ENCODE measurements at regions not wholly inside any gene's neighbourhood (a gene's known extent, or its start where the extent isn't known, plus 50 kb on each side); places are given as distances from the start of the nearest gene placed in this dataset.

DNA sequence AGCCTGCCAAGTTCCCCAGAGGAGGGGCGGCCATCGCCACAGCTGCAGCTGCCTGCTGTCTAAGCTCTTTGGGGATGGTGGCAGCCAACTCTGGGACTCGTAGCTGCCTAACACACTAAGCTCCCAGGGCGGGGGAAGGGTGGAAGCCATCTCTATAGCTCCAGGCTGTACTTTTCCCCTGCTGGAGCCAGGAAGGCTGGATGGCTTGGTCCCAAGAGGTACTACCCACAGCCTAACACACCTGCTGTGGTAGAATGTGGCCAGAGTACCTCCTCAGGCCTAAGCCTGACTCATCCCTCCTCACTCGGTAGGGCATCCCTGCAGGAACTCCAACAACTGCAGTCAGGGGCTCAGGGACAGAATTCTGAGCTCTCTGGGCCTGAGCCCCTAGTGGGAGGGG is 151.7 kb upstream of the TAC1 start:
- no peak overlapping the region for H3K27ac ChIP-seq (ENCODE audit: low read length)
- no peak overlapping the region for H3K4me3 ChIP-seq (ENCODE audit: low read length)
- H3K27me3 ChIP-seq (ENCODE audit: control insufficient read depth, insufficient read depth, low read length) = no peaks in the 10 kb centered on the region
- DNase-seq = no peak
- H3K36me3 ChIP-seq (ENCODE audit: control insufficient read depth, insufficient read depth, low read length) = no peaks in the 10 kb centered on the region
- no peaks in the 10 kb centered on the region for H3K4me1 ChIP-seq (ENCODE audit: control insufficient read depth, insufficient read depth, low read length)
- H3K9me3 ChIP-seq (ENCODE audit: control insufficient read depth, low read depth, low read length) = peaks cover 5% of the 10 kb centered on the region
- WGBS (ENCODE audit: insufficient coverage, low lambda C conversion rate) = no CpG with 5 or more reads among the region's 5 CpGs

DNA sequence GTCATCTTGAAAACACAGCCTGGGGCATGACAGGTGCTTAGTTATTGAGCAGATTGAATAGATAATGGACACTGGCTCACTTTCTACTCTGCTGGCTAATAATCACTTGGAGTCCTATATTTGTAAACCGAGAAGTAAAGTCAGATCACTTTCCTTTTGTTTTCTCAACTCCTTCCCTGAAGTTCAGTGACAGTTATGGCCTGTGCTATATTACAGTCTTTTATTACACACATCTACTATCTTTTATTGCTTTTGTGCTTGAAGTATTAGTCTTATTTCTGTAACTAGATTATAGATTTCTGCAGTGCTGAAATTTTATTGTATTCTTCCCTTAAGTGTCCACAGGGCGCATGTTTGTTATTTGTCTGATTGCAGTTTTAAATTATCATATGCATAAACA is 136.4 kb upstream of the TAC1 start:
- Histone ChIP-seq H3K4me3 (ENCODE audit: low read length) (no peak overlapping the region), H3K4me1 (ENCODE audit: control insufficient read depth, insufficient read depth, low read length) (no peaks in the 10 kb centered on the region), H3K27ac (ENCODE audit: low read length) (no peak overlapping the region), H3K36me3 (ENCODE audit: control insufficient read depth, insufficient read depth, low read length) (no peaks in the 10 kb centered on the region), H3K27me3 (ENCODE audit: control insufficient read depth, insufficient read depth, low read length) (no peaks in the 10 kb centered on the region), H3K9me3 (ENCODE audit: control insufficient read depth, low read depth, low read length) (no peaks in the 10 kb centered on the region)
- 72% methylated on average over 2 of the region's 2 CpGs for WGBS (ENCODE audit: insufficient coverage, low lambda C conversion rate)
- DNase-seq = no peak

DNA sequence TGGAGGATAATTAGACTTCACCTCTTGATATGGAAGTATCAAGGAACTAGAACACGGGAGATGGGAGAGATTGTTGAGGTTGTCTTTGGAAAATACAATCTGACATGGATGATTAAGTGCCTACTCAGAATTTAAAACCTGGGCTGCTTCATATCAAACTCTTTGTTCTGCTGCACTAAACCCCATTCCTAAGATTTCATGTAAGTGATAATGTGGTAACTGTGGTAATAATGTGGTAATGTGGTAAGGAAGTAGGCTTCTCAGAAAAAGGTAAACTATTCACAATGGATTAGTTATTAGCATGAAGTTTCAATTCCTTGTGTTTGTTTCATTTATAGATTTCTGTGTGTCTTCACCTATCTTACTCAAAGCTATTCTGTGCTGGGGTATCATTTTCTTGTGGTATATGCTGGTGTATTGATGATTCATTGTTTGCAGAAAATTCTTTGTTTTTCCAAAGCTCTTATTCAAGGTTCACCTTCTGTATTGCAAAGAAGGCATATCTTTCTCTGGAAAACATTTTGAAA is 129.9 kb upstream of the TAC1 start:
- Histone ChIP-seq H3K27me3 (ENCODE audit: control insufficient read depth, insufficient read depth, low read length) (no peaks in the 10 kb centered on the region), H3K27ac (ENCODE audit: low read length) (no peak overlapping the region), H3K4me3 (ENCODE audit: low read length) (no peak overlapping the region), H3K9me3 (ENCODE audit: control insufficient read depth, low read depth, low read length) (no peaks in the 10 kb centered on the region), H3K4me1 (ENCODE audit: control insufficient read depth, insufficient read depth, low read length) (no peaks in the 10 kb centered on the region), H3K36me3 (ENCODE audit: control insufficient read depth, insufficient read depth, low read length) (no peaks in the 10 kb centered on the region)
- whole genome bisulfite sequencing (ENCODE audit: insufficient coverage, low lambda C conversion rate) = 100% methylated on average over 1 of the region's 1 CpG
- no peak for DNase-seq

DNA sequence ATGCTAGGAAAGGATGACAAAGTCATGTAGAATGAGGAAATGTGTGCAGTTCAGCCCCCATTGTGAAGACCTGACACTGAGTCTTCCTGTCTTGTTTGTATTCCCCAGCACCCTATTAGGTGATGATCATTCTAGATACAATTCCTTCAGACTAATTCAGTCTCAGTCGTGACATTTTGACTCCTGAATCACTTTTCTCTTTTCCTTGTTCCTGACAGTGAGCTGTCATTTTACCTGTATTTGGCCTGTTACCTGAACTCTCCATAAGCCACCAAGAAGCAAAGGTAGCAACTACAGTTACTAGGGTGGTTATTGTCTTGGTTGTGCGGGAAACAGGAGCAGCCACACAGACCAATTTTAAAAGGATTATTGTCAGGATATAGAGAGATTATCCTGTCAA is 111.4 kb upstream of the TAC1 start:
- no peaks in the 10 kb centered on the region for H3K27me3 ChIP-seq (ENCODE audit: control insufficient read depth, insufficient read depth, low read length)
- no CpG with 5 or more reads among the region's 2 CpGs for WGBS (ENCODE audit: insufficient coverage, low lambda C conversion rate)

DNA sequence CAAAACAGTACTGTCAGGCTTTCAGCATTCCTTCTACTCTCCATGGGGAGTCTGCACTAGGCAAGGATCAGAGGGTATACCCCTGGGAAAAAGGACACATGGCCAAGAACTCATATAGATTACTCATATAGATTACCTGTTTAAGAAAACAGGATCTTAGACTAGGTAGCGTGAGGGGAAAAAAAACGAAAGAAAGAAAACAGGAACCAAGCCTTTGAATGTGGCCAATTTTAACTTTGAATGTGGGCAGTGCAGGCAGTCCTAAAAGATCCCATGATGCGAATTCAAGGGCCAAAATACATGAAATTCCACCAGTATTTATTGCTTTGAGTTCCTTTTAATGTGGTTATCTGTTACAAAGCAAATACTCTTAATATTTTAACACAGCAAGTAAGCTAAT is 108.6 kb upstream of the TAC1 start:
- H3K4me3 ChIP-seq (ENCODE audit: low read length) = no peak overlapping the region
- H3K9me3 ChIP-seq (ENCODE audit: control insufficient read depth, low read depth, low read length) = no peaks in the 10 kb centered on the region
- no peaks in the 10 kb centered on the region for H3K4me1 ChIP-seq (ENCODE audit: control insufficient read depth, insufficient read depth, low read length)
- no peak for DNase-seq
- H3K36me3 ChIP-seq (ENCODE audit: control insufficient read depth, insufficient read depth, low read length) = no peaks in the 10 kb centered on the region
- H3K27ac ChIP-seq (ENCODE audit: low read length) = no peak overlapping the region
- no peaks in the 10 kb centered on the region for H3K27me3 ChIP-seq (ENCODE audit: control insufficient read depth, insufficient read depth, low read length)
- 81% methylated on average over 3 of the region's 3 CpGs for WGBS (ENCODE audit: insufficient coverage, low lambda C conversion rate)

More for the DNA sequence above, 111.4 kb upstream of the TAC1 start:
- Histone ChIP-seq H3K27ac (ENCODE audit: low read length) (no peak overlapping the region), H3K4me1 (ENCODE audit: control insufficient read depth, insufficient read depth, low read length) (no peaks in the 10 kb centered on the region), H3K36me3 (ENCODE audit: control insufficient read depth, insufficient read depth, low read length) (no peaks in the 10 kb centered on the region), H3K4me3 (ENCODE audit: low read length) (no peak overlapping the region), H3K9me3 (ENCODE audit: control insufficient read depth, low read depth, low read length) (no peaks in the 10 kb centered on the region)
- no peak for DNase-seq

DNA sequence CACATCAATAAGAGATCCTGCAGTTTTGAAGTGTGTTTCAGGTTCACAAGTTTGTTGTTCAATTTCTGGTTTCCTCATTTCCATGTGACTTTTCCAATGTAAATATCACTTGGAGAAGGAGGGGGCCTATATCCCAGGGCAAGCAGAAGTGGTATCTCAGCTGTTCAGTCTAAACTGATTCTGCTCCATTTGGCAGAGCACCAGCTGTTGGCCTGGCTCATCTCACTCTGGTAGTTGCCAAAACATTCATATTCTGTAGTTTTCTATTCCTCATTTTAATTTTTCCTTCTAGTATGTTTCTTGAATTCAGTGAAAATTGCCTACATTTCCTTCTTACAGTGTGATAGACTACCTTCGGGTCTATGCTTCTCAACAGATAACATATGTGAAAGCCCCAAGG is 101.8 kb upstream of the TAC1 start:
- Histone ChIP-seq H3K27me3 (ENCODE audit: control insufficient read depth, insufficient read depth, low read length) (no peaks in the 10 kb centered on the region), H3K36me3 (ENCODE audit: control insufficient read depth, insufficient read depth, low read length) (no peaks in the 10 kb centered on the region), H3K4me3 (ENCODE audit: low read length) (no peak overlapping the region), H3K27ac (ENCODE audit: low read length) (no peak overlapping the region), H3K9me3 (ENCODE audit: control insufficient read depth, low read depth, low read length) (no peaks in the 10 kb centered on the region), H3K4me1 (ENCODE audit: control insufficient read depth, insufficient read depth, low read length) (no peaks in the 10 kb centered on the region)
- DNase-seq = no peak
- WGBS (ENCODE audit: insufficient coverage, low lambda C conversion rate) = no CpG with 5 or more reads among the region's 1 CpG

DNA sequence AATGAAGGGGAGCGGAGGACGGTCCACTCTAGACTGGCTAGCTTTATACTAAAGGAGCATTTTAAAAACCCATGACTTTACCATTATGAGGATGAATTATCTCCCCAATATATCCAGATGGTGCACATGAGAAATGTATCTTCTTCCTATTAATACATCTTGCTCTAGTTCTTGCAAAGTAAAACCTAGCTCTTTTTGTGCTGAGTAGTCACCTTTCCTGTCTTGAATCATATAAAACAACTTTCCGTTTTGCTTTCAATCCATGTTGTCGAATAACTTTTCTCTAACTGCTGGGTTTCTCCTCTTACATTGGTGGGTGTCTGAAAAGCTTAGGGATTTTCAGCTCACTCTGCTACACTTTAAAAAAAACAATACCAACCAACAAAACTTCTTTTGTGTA is 96.3 kb upstream of the TAC1 start:
- no peak overlapping the region for H3K4me3 ChIP-seq (ENCODE audit: low read length)
- no peaks in the 10 kb centered on the region for H3K36me3 ChIP-seq (ENCODE audit: control insufficient read depth, insufficient read depth, low read length)
- no peaks in the 10 kb centered on the region for H3K27me3 ChIP-seq (ENCODE audit: control insufficient read depth, insufficient read depth, low read length)
- WGBS (ENCODE audit: insufficient coverage, low lambda C conversion rate) = 77% methylated on average over 2 of the region's 4 CpGs
- DNase-seq = no peak
- no peaks in the 10 kb centered on the region for H3K4me1 ChIP-seq (ENCODE audit: control insufficient read depth, insufficient read depth, low read length)
- H3K27ac ChIP-seq (ENCODE audit: low read length) = no peak overlapping the region
- no peaks in the 10 kb centered on the region for H3K9me3 ChIP-seq (ENCODE audit: control insufficient read depth, low read depth, low read length)

DNA sequence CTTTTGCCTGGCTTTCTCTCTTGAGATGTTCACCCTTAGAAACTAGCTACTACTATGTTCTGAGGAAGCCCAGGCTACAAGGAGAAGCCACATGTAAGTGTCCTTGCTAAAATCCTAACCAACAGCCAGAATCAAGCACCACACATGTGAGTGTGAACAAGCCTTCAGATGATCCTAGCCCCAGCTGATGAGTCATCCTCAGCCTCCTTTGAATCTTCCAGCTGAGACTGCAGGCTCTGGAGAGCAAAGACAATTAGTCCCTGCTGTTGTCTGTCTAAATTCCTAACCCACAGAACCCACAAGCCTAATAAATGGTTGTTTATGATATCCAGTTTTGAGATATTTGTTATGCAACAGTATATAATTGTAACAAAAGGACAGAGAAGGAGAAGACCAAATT is 92.8 kb upstream of the TAC1 start:
- Histone ChIP-seq H3K27me3 (ENCODE audit: control insufficient read depth, insufficient read depth, low read length) (no peaks in the 10 kb centered on the region), H3K9me3 (ENCODE audit: control insufficient read depth, low read depth, low read length) (no peaks in the 10 kb centered on the region), H3K4me1 (ENCODE audit: control insufficient read depth, insufficient read depth, low read length) (no peaks in the 10 kb centered on the region), H3K27ac (ENCODE audit: low read length) (no peak overlapping the region), H3K36me3 (ENCODE audit: control insufficient read depth, insufficient read depth, low read length) (no peaks in the 10 kb centered on the region), H3K4me3 (ENCODE audit: low read length) (no peak overlapping the region)
- no peak for DNase-seq

DNA sequence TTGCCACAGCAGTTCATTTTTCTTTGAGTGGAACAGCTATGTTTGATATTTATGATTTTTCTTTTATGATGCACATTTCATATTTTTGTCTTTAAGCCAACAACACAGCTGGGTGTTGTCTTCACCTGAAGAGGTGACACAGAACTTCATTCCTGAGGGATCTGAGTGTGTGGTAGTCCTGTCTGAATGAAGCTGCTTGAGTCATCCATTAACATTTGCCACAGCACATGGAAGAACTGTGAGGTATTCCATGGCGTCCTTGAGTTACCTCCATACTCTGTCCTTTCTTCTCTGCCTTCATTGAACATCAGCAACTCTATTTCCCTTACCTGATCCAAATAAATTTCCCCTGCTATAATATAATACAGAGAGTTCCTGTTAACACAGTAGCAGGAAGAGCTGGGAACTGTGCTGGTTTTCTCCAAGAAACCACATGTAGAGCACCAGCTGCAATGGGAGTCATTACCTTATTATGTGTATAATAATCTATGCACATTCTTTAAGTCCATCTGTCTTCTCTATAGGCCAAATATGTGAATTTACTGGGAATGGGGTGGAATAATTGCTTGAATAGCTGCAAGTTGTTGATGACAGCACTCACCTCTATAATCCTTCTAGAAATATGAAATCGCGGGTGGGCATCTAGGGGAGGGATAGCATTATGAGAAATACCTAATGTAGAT is 72.4 kb upstream of the TAC1 start:
- Histone ChIP-seq H3K4me1 (ENCODE audit: control insufficient read depth, insufficient read depth, low read length) (no peaks in the 10 kb centered on the region), H3K27me3 (ENCODE audit: control insufficient read depth, insufficient read depth, low read length) (no peaks in the 10 kb centered on the region), H3K36me3 (ENCODE audit: control insufficient read depth, insufficient read depth, low read length) (no peaks in the 10 kb centered on the region), H3K4me3 (ENCODE audit: low read length) (no peak overlapping the region), H3K9me3 (ENCODE audit: control insufficient read depth, low read depth, low read length) (no peaks in the 10 kb centered on the region), H3K27ac (ENCODE audit: low read length) (no peak overlapping the region)
- no CpG with 5 or more reads among the region's 3 CpGs for WGBS (ENCODE audit: insufficient coverage, low lambda C conversion rate)
- DNase-seq = no peak

DNA sequence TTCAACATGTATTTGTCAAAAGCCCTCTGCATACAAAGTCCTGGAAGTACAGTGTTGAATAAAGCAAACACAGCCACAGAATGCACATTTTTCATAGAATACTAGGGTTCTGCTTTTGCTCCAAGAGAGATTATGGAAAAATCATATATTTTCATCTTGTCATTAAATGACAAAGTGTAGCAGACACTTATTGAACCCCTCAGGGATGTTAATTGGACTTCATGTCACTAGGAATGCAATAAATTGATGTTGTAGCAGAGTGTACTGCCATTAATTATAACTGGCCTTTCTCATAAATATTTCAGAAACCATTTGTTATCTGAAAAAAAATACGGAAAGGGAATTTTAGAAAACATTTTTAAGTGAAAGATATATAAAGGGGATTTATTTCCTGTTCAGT is 64.5 kb upstream of the TAC1 start:
- no peaks in the 10 kb centered on the region for H3K9me3 ChIP-seq (ENCODE audit: control insufficient read depth, low read depth, low read length)
- H3K4me3 ChIP-seq (ENCODE audit: low read length) = no peak overlapping the region
- no peak for DNase-seq
- H3K4me1 ChIP-seq (ENCODE audit: control insufficient read depth, insufficient read depth, low read length) = no peaks in the 10 kb centered on the region
- H3K27ac ChIP-seq (ENCODE audit: low read length) = no peak overlapping the region
- H3K36me3 ChIP-seq (ENCODE audit: control insufficient read depth, insufficient read depth, low read length) = no peaks in the 10 kb centered on the region
- H3K27me3 ChIP-seq (ENCODE audit: control insufficient read depth, insufficient read depth, low read length) = no peaks in the 10 kb centered on the region
- 63% methylated on average over 1 of the region's 1 CpG for WGBS (ENCODE audit: insufficient coverage, low lambda C conversion rate)

DNA sequence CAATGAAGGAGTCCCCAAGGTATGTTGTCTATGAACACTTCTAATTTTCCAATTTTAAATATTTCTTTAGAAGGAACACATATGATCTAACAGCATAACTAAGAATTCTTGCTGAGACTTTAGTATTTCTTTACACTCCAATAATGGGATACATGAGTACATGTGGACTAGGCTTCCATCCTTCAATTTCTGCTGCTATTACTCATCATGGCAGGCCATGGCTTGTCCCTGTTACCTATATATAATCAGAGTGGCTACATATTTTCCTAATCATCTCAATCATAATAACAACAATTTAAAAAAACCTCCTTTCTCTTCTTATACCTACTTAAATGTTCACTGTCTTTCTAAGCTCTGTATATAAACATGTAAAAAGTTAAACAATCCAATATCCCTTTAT is 60.3 kb upstream of the TAC1 start:
- no peak overlapping the region for H3K27ac ChIP-seq (ENCODE audit: low read length)
- H3K27me3 ChIP-seq (ENCODE audit: control insufficient read depth, insufficient read depth, low read length) = no peaks in the 10 kb centered on the region
- H3K9me3 ChIP-seq (ENCODE audit: control insufficient read depth, low read depth, low read length) = no peaks in the 10 kb centered on the region
- no peaks in the 10 kb centered on the region for H3K4me1 ChIP-seq (ENCODE audit: control insufficient read depth, insufficient read depth, low read length)
- DNase-seq = no peak
- no peak overlapping the region for H3K4me3 ChIP-seq (ENCODE audit: low read length)
- no peaks in the 10 kb centered on the region for H3K36me3 ChIP-seq (ENCODE audit: control insufficient read depth, insufficient read depth, low read length)
